ENCODE measurements at regions not wholly inside any gene's neighbourhood (a gene's known extent, or its start where the extent isn't known, plus 50 kb on each side); places are given as distances from the start of the nearest gene placed in this dataset.

- H3K4me3 ChIP-seq (ENCODE audit: low read length) = no peak overlapping the region
- no peak for DNase-seq (ENCODE audit: low read depth)
- no peak for TF ChIP-seq CTCF (conservative IDR thresholded peaks at IDR 0.05; ENCODE audit: low read depth, low read length)
Observed at GRCh38 chr7:134391223-134391622, 67.7 kb downstream of the AKR1B1 start.

DNA sequence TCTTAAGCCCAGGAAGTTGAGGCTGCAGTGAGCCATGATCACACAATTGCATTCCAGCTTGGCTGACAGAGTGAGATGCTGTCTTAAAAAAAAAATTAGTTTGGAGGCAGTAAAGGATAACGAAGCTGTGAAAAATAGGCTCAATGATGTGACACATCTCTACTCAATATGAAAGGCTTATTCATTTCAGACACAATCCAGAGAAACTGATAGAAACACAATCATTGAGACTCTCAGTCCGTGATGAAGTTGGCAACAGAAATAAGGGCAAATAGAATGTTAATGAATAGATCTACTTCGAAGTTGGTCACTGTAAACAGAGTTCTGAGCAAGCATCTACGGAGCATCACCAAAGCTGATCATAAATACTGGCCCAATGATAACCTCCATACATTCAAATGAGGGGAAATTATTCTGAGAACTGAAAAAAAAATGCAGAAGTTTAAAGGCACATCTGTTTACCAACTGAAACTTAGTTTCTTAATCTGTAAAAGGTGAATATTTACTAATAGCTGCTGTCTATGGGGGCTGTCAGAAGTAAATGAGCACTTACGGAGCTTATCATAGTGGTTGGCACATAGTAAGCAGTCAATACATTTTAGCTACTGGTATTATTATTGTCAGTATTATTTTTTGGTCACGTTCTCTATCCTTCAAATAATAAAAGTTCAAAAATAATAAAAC, 70.4 kb downstream of the AKR1B1 start:
- DNase-seq (ENCODE audit: low read depth) = no peak
- no peak for TF ChIP-seq CTCF (conservative IDR thresholded peaks at IDR 0.05; ENCODE audit: low read depth, low read length)
- H3K4me3 ChIP-seq (ENCODE audit: low read length) = no peak overlapping the region

GRCh38 chr7:134378562-134378961, 61.8 kb upstream of the SLC35B4 start:
- H3K4me3 ChIP-seq (ENCODE audit: low read length) = no peak overlapping the region
- TF ChIP-seq CTCF (conservative IDR thresholded peaks at IDR 0.05; ENCODE audit: low read depth, low read length) = no peak
- no peak for DNase-seq (ENCODE audit: low read depth)

GRCh38 chr7:134376693-134377092, 60.0 kb upstream of the SLC35B4 start:
- DNase-seq (ENCODE audit: low read depth) = no peak
- no peak overlapping the region for H3K4me3 ChIP-seq (ENCODE audit: low read length)
- TF ChIP-seq CTCF (conservative IDR thresholded peaks at IDR 0.05; ENCODE audit: low read depth, low read length) = no peak

DNA sequence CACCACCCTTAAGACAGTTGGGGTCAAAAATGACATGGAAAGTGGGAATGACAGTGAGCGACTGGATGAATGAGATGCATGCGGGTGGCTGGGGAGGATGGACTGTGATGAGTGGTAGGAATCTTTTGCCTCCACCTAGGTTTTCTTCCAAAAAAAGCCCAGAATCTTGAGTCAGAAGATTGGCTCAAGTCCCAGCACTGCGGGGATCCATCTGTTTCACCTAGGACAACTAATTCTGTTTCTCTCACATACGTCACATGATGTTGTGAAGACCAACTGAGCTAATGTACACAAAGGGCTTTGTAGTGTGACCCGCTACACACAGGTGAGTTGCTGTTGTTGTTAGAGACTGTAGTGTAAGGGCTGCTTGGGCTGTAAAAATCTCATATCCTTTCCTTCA, 58.5 kb upstream of the SLC35B4 start:
- TF ChIP-seq CTCF (conservative IDR thresholded peaks at IDR 0.05; ENCODE audit: low read depth, low read length) = no peak
- H3K4me3 ChIP-seq (ENCODE audit: low read length) = no peak overlapping the region
- no peak for DNase-seq (ENCODE audit: low read depth)

DNA sequence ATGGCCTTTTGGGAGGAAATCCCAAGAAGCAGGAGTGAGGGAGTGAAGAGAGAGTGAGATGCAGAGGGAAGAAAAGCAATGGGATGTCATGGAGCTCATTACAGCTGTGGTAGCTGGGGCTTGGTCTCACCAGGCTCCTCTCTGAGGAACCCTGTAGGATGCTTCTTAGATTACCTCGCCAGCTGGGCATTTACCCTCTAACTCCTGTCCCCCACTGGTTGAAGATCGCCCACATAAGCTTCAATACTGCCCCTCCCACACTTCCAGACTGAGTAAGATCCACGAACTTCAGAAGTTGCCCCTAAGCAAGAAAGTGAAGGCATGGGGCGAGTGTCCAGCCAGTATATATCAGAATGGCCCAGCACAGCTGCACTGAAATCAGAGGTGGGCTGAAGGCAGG, 58.1 kb upstream of the SLC35B4 start:
- H3K4me3 ChIP-seq (ENCODE audit: low read length) = no peak overlapping the region
- no peak for TF ChIP-seq CTCF (conservative IDR thresholded peaks at IDR 0.05; ENCODE audit: low read depth, low read length)
- DNase-seq (ENCODE audit: low read depth) = no peak

DNA sequence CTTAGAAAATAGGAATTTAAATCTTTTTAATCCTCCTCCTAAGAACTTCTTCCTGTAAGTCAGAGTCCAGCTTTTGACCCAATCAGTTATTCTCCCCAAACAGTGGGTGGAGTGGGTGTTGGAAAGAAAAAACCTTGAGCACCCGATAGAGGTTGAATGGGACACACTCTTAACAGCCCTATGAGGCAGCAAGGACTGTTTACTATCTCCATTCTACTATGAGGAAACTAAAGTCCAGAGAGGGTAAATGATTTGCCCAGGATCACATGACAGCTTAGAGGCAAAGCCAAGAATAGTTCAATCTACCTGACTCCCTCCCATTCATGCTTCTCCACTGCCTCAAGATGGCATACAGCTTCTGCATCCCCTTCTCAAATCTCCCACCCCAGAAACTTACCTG, 57.6 kb upstream of the SLC35B4 start:
- no peak overlapping the region for H3K4me3 ChIP-seq (ENCODE audit: low read length)
- DNase-seq (ENCODE audit: low read depth) = no peak
- TF ChIP-seq CTCF (conservative IDR thresholded peaks at IDR 0.05; ENCODE audit: low read depth, low read length) = no peak
